ENCODE measurements at regions not wholly inside any gene's neighbourhood (a gene's known extent, or its start where the extent isn't known, plus 50 kb on each side); places are given as distances from the start of the nearest gene placed in this dataset.
A peak's percentile ranks its signal among the peaks of the same experiment; 100 is the strongest.

DNA sequence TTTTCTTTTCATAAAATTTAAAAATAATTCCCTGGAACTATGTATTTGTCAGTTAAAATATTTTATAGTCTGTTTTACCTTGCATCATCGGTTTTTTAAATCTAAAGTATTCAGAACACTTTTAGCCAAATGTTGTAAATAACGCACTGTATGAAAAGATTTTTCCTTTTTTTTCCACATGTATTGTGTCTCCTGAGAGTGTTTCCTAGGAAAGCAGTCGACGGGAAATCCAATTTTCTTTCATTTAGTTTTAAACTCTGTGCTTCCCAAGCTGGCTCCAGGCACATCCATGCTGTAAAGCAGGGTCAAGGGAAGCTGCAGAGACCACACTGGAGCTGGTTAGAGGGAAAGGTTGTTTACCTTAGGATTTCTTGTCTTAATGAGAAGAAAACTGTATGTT lies 1724.3 kb upstream of the TENM3 start:
- no peak overlapping the region for H3K4me3 ChIP-seq (ENCODE audit: low read length)
- H3K36me3 ChIP-seq (ENCODE audit: control insufficient read depth, insufficient read depth, low read length), result no peaks in the 10 kb centered on the region
- no peak overlapping the region for H2BK120ac ChIP-seq (ENCODE audit: low read depth, low read length)
- H4K5ac ChIP-seq (ENCODE audit: low read length), result no peak overlapping the region
- H3K27ac ChIP-seq (ENCODE audit: low read depth, low read length), result no peak overlapping the region
- no peaks in the 10 kb centered on the region for H3K4me1 ChIP-seq (ENCODE audit: control insufficient read depth, low read depth, low read length)
- H3K79me1 ChIP-seq (ENCODE audit: low read length), result no peaks in the 10 kb centered on the region
- no peak overlapping the region for H3K18ac ChIP-seq (ENCODE audit: low read length)
- no peak overlapping the region for H3K23ac ChIP-seq (ENCODE audit: low read length)
- H2BK15ac ChIP-seq (replicated peaks; ENCODE audit: low read depth), result no peak overlapping the region
- no peak overlapping the region for H3K4me2 ChIP-seq (ENCODE audit: low read length)
- H4K8ac ChIP-seq (ENCODE audit: low read depth, low read length), result no peak overlapping the region
- no peaks in the 10 kb centered on the region for H3K79me2 ChIP-seq (ENCODE audit: control insufficient read depth, insufficient read depth, low read length)
- no peak overlapping the region for H2AK5ac ChIP-seq (ENCODE audit: low read length)
- H3K4ac ChIP-seq (ENCODE audit: low read depth, low read length), result no peak overlapping the region
- DNase-seq, result no peak
- H3K27me3 ChIP-seq (ENCODE audit: insufficient read depth, low read length, poor library complexity), result no peaks in the 10 kb centered on the region
- H3K56ac ChIP-seq (ENCODE audit: low read length), result no peak overlapping the region
- no peak overlapping the region for H2BK5ac ChIP-seq (ENCODE audit: low read length)
- WGBS (ENCODE audit: extremely low coverage, insufficient coverage, low lambda C conversion rate), result no CpG with 5 or more reads among the region's 4 CpGs
- no peak overlapping the region for H3K9ac ChIP-seq (ENCODE audit: low read length)

DNA sequence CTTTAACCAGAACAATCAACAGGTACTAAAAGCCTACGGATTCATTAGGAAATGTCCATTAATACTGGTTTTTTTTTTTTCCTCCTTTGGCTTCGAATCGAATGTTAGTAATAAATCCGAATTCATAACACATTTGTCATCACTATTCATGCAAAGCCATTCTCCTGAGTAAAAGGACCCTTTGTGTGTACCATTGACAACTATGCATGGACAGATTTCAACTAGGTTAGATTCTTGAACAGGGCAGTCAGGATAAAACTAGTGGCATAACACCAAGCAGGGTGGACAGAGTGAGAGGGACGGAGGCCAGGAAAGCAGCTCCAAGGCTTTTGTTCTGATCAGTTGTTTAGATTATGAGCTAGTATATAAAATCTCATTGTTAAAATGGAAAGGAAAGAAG lies 1722.0 kb upstream of the TENM3 start:
- Histone ChIP-seq H4K8ac (ENCODE audit: low read depth, low read length) (no peak overlapping the region), H3K79me2 (ENCODE audit: control insufficient read depth, insufficient read depth, low read length) (no peaks in the 10 kb centered on the region), H2BK5ac (ENCODE audit: low read length) (no peak overlapping the region), H2BK15ac (replicated peaks; ENCODE audit: low read depth) (no peak overlapping the region), H3K27ac (ENCODE audit: low read depth, low read length) (no peak overlapping the region), H4K5ac (ENCODE audit: low read length) (no peak overlapping the region), H3K4me3 (ENCODE audit: low read length) (no peak overlapping the region), H3K4me1 (ENCODE audit: control insufficient read depth, low read depth, low read length) (no peaks in the 10 kb centered on the region), H3K79me1 (ENCODE audit: low read length) (no peaks in the 10 kb centered on the region), H3K18ac (ENCODE audit: low read length) (no peak overlapping the region), H3K36me3 (ENCODE audit: control insufficient read depth, insufficient read depth, low read length) (no peaks in the 10 kb centered on the region), H3K4ac (ENCODE audit: low read depth, low read length) (no peak overlapping the region), H2BK120ac (ENCODE audit: low read depth, low read length) (no peak overlapping the region), H3K9ac (ENCODE audit: low read length) (no peak overlapping the region), H3K23ac (ENCODE audit: low read length) (no peak overlapping the region), H2AK5ac (ENCODE audit: low read length) (no peak overlapping the region), H3K4me2 (ENCODE audit: low read length) (no peak overlapping the region), H3K27me3 (ENCODE audit: insufficient read depth, low read length, poor library complexity) (no peaks in the 10 kb centered on the region), H3K56ac (ENCODE audit: low read length) (no peak overlapping the region)
- WGBS (ENCODE audit: extremely low coverage, insufficient coverage, low lambda C conversion rate), result no CpG with 5 or more reads among the region's 5 CpGs
- no peak for DNase-seq

DNA sequence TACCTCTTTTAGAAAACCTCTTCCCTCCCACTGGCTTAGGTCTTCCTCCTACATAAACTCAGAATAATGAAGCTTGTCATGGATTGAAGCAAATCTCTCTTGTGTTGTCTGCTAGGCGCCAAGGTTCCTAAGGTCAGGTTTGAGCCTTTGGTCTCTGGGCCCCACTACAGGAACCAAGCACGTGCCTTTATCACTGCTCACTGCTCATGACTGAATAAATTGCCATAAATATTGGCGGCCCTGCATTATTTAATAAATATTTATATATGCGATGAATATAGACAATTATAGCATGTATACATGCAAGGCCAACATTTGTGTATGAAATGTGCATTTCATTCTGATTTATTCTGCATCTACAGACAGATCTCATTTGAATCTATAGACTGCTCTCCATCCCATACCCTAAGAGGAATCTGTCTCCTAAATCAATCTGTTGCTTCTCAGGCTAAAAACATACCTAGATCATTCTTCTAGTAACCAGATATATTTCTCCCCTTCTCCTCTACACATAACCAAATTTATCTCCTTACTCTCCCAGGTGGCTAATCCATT lies 1717.6 kb upstream of the TENM3 start:
- no peak for DNase-seq
- Histone ChIP-seq H2BK5ac (ENCODE audit: low read length) (no peak overlapping the region), H3K4me3 (ENCODE audit: low read length) (no peak overlapping the region), H4K8ac (ENCODE audit: low read depth, low read length) (no peak overlapping the region), H3K79me2 (ENCODE audit: control insufficient read depth, insufficient read depth, low read length) (no peaks in the 10 kb centered on the region), H3K27me3 (ENCODE audit: insufficient read depth, low read length, poor library complexity) (no peaks in the 10 kb centered on the region), H3K9ac (ENCODE audit: low read length) (no peak overlapping the region), H2BK120ac (ENCODE audit: low read depth, low read length) (no peak overlapping the region), H3K56ac (ENCODE audit: low read length) (no peak overlapping the region), H3K18ac (ENCODE audit: low read length) (no peak overlapping the region), H3K4me1 (ENCODE audit: control insufficient read depth, low read depth, low read length) (no peaks in the 10 kb centered on the region), H2AK5ac (ENCODE audit: low read length) (no peak overlapping the region), H3K4me2 (ENCODE audit: low read length) (no peak overlapping the region), H3K36me3 (ENCODE audit: control insufficient read depth, insufficient read depth, low read length) (no peaks in the 10 kb centered on the region), H3K27ac (ENCODE audit: low read depth, low read length) (no peak overlapping the region), H4K5ac (ENCODE audit: low read length) (no peak overlapping the region), H3K23ac (ENCODE audit: low read length) (no peak overlapping the region), H2BK15ac (replicated peaks; ENCODE audit: low read depth) (no peak overlapping the region), H3K79me1 (ENCODE audit: low read length) (no peaks in the 10 kb centered on the region), H3K4ac (ENCODE audit: low read depth, low read length) (no peak overlapping the region)
- WGBS (ENCODE audit: extremely low coverage, insufficient coverage, low lambda C conversion rate), result no CpG with 5 or more reads among the region's 4 CpGs

DNA sequence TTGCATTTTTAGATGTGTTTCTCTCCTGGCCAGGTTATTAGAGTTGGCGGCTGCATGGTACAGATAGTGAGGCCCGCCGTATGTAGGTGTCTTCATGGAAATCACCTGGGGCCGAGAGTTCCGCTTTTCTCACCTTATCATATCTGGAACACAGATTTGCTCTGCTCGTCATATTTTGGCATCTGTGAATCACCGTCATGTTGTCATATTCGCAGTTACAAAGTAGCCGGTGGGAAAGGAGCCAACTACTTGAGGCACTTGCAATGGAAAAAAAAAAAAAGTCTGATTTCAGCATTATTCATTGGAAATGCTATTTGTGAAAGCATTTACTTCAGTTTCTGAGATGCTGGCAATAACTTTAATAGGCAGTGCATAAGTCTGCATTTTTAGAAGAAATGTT lies 1715.2 kb upstream of the TENM3 start:
- Histone ChIP-seq H3K4me1 (ENCODE audit: control insufficient read depth, low read depth, low read length) (no peaks in the 10 kb centered on the region), H3K27ac (ENCODE audit: low read depth, low read length) (no peak overlapping the region), H4K8ac (ENCODE audit: low read depth, low read length) (no peak overlapping the region), H3K56ac (ENCODE audit: low read length) (no peak overlapping the region), H3K27me3 (ENCODE audit: insufficient read depth, low read length, poor library complexity) (no peaks in the 10 kb centered on the region), H4K5ac (ENCODE audit: low read length) (no peak overlapping the region), H3K4me3 (ENCODE audit: low read length) (no peak overlapping the region), H3K9ac (ENCODE audit: low read length) (no peak overlapping the region), H2AK5ac (ENCODE audit: low read length) (no peak overlapping the region), H2BK5ac (ENCODE audit: low read length) (no peak overlapping the region), H3K4me2 (ENCODE audit: low read length) (no peak overlapping the region), H3K79me2 (ENCODE audit: control insufficient read depth, insufficient read depth, low read length) (no peaks in the 10 kb centered on the region), H3K18ac (ENCODE audit: low read length) (no peak overlapping the region), H2BK120ac (ENCODE audit: low read depth, low read length) (no peak overlapping the region), H3K36me3 (ENCODE audit: control insufficient read depth, insufficient read depth, low read length) (no peaks in the 10 kb centered on the region), H3K23ac (ENCODE audit: low read length) (no peak overlapping the region), H3K4ac (ENCODE audit: low read depth, low read length) (no peak overlapping the region), H3K79me1 (ENCODE audit: low read length) (no peaks in the 10 kb centered on the region), H2BK15ac (replicated peaks; ENCODE audit: low read depth) (no peak overlapping the region)
- DNase-seq, result no peak
- WGBS (ENCODE audit: extremely low coverage, insufficient coverage, low lambda C conversion rate), result no CpG with 5 or more reads among the region's 9 CpGs

DNA sequence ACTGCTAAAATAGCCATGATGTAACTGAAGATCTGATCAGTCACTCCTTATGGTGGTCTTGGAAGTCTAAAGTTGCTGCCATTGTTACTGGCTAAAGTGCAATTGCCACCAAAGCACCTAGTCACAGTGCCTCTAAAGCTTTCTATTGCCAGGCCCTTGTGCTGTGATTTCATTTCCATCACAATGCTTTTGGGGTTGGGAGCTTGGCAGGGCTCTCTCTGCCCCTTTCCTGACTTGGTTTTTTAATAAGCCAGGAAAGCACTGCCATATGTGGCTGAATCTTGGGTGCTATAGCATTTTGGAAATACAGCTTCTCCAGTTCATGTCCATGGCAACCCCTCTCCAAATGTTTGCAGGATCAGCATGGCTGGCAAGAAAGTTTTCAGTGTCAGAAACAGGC lies 1712.4 kb upstream of the TENM3 start:
- Histone ChIP-seq H3K79me2 (ENCODE audit: control insufficient read depth, insufficient read depth, low read length) (no peaks in the 10 kb centered on the region), H4K8ac (ENCODE audit: low read depth, low read length) (no peak overlapping the region), H3K56ac (ENCODE audit: low read length) (no peak overlapping the region), H3K4me2 (ENCODE audit: low read length) (no peak overlapping the region), H4K5ac (ENCODE audit: low read length) (no peak overlapping the region), H3K27ac (ENCODE audit: low read depth, low read length) (no peak overlapping the region), H2BK5ac (ENCODE audit: low read length) (no peak overlapping the region), H3K18ac (ENCODE audit: low read length) (no peak overlapping the region), H3K79me1 (ENCODE audit: low read length) (no peaks in the 10 kb centered on the region), H3K4ac (ENCODE audit: low read depth, low read length) (no peak overlapping the region), H3K4me3 (ENCODE audit: low read length) (no peak overlapping the region), H2BK15ac (replicated peaks; ENCODE audit: low read depth) (no peak overlapping the region), H3K23ac (ENCODE audit: low read length) (no peak overlapping the region), H3K27me3 (ENCODE audit: insufficient read depth, low read length, poor library complexity) (no peaks in the 10 kb centered on the region), H2AK5ac (ENCODE audit: low read length) (no peak overlapping the region), H3K4me1 (ENCODE audit: control insufficient read depth, low read depth, low read length) (no peaks in the 10 kb centered on the region), H2BK120ac (ENCODE audit: low read depth, low read length) (no peak overlapping the region), H3K36me3 (ENCODE audit: control insufficient read depth, insufficient read depth, low read length) (no peaks in the 10 kb centered on the region), H3K9ac (ENCODE audit: low read length) (no peak overlapping the region)
- no peak for DNase-seq

GRCh38 chr4:180532691-180533090 lies 1710.5 kb upstream of the TENM3 start:
- Histone ChIP-seq H3K4me2 (ENCODE audit: low read length) (no peak overlapping the region), H3K4me1 (ENCODE audit: control insufficient read depth, low read depth, low read length) (no peaks in the 10 kb centered on the region), H2BK5ac (ENCODE audit: low read length) (no peak overlapping the region), H3K79me1 (ENCODE audit: low read length) (no peaks in the 10 kb centered on the region), H3K27me3 (ENCODE audit: insufficient read depth, low read length, poor library complexity) (no peaks in the 10 kb centered on the region), H2BK120ac (ENCODE audit: low read depth, low read length) (no peak overlapping the region), H4K5ac (ENCODE audit: low read length) (no peak overlapping the region), H3K56ac (ENCODE audit: low read length) (no peak overlapping the region), H3K9ac (ENCODE audit: low read length) (no peak overlapping the region), H3K18ac (ENCODE audit: low read length) (peak overlapping the region; percentile 55), H3K27ac (ENCODE audit: low read depth, low read length) (no peak overlapping the region), H3K4me3 (ENCODE audit: low read length) (no peak overlapping the region), H2BK15ac (replicated peaks; ENCODE audit: low read depth) (no peak overlapping the region), H3K36me3 (ENCODE audit: control insufficient read depth, insufficient read depth, low read length) (no peaks in the 10 kb centered on the region), H3K23ac (ENCODE audit: low read length) (no peak overlapping the region), H4K8ac (ENCODE audit: low read depth, low read length) (no peak overlapping the region), H2AK5ac (ENCODE audit: low read length) (no peak overlapping the region), H3K4ac (ENCODE audit: low read depth, low read length) (no peak overlapping the region), H3K79me2 (ENCODE audit: control insufficient read depth, insufficient read depth, low read length) (no peaks in the 10 kb centered on the region)
- no CpG with 5 or more reads among the region's 9 CpGs for WGBS (ENCODE audit: extremely low coverage, insufficient coverage, low lambda C conversion rate)
- no peak for DNase-seq

Measured in mesendoderm (in vitro differentiated cells).